ENCODE measurements at regions not wholly inside any gene's neighbourhood (a gene's known extent, or its start where the extent isn't known, plus 50 kb on each side); places are given as distances from the start of the nearest gene placed in this dataset.

DNA sequence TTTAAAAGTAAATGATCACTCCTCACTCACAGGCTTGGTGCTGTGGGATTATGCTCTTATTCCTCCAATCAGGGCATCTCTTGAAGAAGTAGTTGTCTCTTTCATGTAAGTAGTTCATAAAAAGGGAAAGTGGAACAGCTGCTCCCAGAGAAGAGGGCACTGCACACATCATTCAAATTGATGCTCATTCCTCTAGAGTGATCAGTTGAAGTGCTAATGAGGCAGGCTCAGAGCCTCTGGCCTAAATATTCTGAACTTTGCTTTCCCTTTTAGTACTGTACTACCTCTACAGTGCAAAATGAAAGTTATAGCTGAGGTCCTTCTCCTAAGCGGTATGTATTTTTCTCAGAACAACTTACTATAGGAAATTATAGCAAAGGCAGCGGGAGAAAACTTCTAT lies 1453.1 kb downstream of the ARAP2 start:
- Mint-ChIP-seq H3K27ac (no peak overlapping the region), H3K27me3 (no peaks in the 10 kb centered on the region), H3K4me1 (ENCODE audit: low read depth) (no peaks in the 10 kb centered on the region), H3K4me3 (no peak overlapping the region), H3K36me3 (ENCODE audit: low read depth) (no peaks in the 10 kb centered on the region), H3K9me3 (peaks cover 10% of the 10 kb centered on the region)
- intact Hi-C loops (cut with micrococcal nuclease), result no loop called here

DNA sequence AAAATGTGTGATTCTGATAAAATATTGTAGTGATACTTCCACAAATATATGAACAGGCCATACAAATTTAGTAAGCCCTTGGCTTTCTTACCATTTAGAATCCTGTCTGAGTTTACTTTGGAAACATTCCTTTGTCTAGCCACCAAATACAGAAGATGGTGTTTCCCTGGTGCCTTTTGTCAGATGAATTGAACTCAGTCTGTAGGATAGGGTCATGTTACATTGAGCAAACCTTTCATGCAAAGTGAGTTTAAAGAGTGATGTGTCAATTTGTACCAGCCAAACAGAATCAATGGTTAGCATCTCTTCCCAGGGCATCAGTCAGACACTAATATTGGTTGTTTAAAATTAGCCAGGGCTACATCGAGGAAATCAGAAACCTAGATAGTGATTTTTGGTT lies 1443.4 kb downstream of the ARAP2 start:
- Mint-ChIP-seq H3K4me3 (no peak overlapping the region), H3K27ac (no peak overlapping the region), H3K9me3 (peaks cover 32% of the 10 kb centered on the region), H3K27me3 (no peaks in the 10 kb centered on the region), H3K36me3 (ENCODE audit: low read depth) (no peaks in the 10 kb centered on the region), H3K4me1 (ENCODE audit: low read depth) (no peaks in the 10 kb centered on the region)
- intact Hi-C loops (cut with micrococcal nuclease), result no loop called here

DNA sequence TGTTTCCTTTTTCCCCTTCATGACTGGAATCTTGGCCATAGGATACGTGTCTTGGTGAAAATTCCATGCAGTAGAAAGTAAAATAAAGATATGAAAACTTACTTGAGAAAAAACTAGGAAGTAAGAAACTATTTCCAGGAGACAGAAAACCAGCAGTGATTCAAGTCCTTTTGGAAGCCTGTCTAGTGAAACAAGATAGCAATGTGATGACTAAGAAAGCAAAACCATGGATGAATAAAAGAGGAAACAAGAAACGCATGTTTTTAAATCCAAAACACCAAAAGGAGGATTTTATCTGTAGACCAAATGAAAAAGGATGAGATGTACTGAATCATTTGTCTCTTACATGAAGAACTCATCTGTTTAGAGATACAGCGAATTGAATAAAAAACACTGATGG lies 1430.0 kb downstream of the ARAP2 start:
- H3K27ac Mint-ChIP-seq, result no peak overlapping the region
- H3K4me1 Mint-ChIP-seq (ENCODE audit: low read depth), result no peaks in the 10 kb centered on the region
- no peak overlapping the region for H3K4me3 Mint-ChIP-seq
- H3K27me3 Mint-ChIP-seq, result no peaks in the 10 kb centered on the region
- H3K9me3 Mint-ChIP-seq, result peaks cover 18% of the 10 kb centered on the region
- no peaks in the 10 kb centered on the region for H3K36me3 Mint-ChIP-seq (ENCODE audit: low read depth)
- intact Hi-C loops (cut with micrococcal nuclease), result no loop called here

DNA sequence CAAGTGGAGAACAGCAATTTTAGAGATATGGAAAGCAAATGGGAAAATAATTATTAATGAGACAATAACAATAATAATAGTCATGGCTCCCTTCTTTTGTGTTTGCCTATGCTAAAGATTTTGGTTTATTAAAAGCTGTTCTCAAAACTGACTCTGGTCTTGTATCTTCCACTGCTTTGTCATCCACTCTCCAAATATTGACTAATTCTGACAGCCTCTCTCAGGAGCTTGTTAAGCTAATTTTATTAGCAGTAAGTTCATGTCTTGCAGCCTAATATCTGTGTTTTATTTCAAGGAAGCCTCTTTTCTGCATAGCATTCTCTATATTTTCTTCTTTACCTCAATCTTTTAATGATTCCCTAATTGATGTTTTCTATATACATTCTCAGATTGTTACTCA lies 1419.8 kb downstream of the ARAP2 start:
- intact Hi-C loops (cut with micrococcal nuclease), result no loop called here
- no peaks in the 10 kb centered on the region for H3K27me3 Mint-ChIP-seq
- peaks cover 9% of the 10 kb centered on the region for H3K9me3 Mint-ChIP-seq
- H3K27ac Mint-ChIP-seq, result no peak overlapping the region
- no peaks in the 10 kb centered on the region for H3K4me1 Mint-ChIP-seq (ENCODE audit: low read depth)
- H3K36me3 Mint-ChIP-seq (ENCODE audit: low read depth), result no peaks in the 10 kb centered on the region
- no peak overlapping the region for H3K4me3 Mint-ChIP-seq

DNA sequence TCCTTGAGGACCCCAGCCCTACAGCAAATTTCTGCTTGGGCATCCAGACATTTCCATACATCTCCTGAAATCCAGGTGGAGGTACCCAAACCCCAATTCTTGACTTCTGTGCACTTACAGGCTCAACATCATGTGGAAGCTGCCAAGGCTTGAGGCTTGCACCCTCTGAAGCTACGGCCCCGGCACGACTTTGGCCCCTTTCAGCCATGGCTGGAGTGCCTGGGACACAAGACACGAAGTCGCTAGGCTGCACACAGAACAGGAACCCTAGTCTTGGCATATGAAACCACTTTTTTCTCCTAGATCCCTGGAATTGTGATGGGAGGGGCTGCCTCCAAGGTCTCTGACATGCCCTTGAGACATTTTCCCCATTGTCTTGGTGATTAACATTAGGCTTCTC lies 1417.7 kb downstream of the ARAP2 start:
- intact Hi-C loops (cut with micrococcal nuclease), result no loop called here
- no peak overlapping the region for H3K4me3 Mint-ChIP-seq

DNA sequence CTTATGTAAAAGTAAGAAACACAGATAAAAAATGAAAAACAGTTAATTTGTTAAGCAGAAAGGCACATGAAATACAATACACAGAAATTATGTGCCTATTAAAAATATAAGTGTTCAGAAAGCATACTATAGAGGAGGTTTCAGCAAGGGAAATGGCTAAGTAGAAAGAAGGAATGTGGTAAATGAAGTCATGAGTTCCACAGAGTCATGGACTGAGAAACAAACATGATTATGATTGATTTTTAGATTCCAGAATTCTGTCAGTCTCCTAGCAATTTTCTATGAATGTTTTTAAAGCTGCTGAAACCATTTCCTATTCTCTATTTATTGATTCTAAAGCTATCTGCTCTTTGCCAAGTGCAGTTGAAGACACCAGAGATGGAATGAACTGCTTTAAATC lies 1398.4 kb downstream of the ARAP2 start:
- H3K9me3 Mint-ChIP-seq, result no peaks in the 10 kb centered on the region
- H3K4me1 Mint-ChIP-seq (ENCODE audit: low read depth), result no peaks in the 10 kb centered on the region
- no peaks in the 10 kb centered on the region for H3K36me3 Mint-ChIP-seq (ENCODE audit: low read depth)
- no peak overlapping the region for H3K4me3 Mint-ChIP-seq
- intact Hi-C loops (cut with micrococcal nuclease), result no loop called here
- no peak overlapping the region for H3K27ac Mint-ChIP-seq
- H3K27me3 Mint-ChIP-seq, result no peaks in the 10 kb centered on the region

More for the DNA sequence above, 1417.7 kb downstream of the ARAP2 start:
- no peaks in the 10 kb centered on the region for H3K27me3 Mint-ChIP-seq
- peaks cover 9% of the 10 kb centered on the region for H3K9me3 Mint-ChIP-seq
- no peak overlapping the region for H3K27ac Mint-ChIP-seq
- no peaks in the 10 kb centered on the region for H3K4me1 Mint-ChIP-seq (ENCODE audit: low read depth)
- no peaks in the 10 kb centered on the region for H3K36me3 Mint-ChIP-seq (ENCODE audit: low read depth)

DNA sequence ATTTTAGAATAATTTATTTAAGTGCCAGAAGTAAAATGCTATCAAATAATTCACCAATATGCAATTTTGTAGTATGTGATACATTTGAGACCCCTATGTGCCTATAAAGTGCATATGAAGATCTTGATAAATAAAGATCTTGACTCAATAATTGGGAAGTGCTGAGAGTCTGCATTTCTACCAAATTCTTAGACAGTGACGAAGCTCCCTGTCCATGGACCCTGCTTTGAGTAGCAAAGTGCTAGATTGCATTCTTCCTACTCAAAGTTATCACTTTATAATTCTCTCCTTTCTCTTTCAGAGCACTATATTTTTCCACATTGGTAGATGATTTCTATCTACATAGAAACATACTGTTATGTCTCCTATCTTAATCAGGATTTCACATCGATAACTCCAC lies 1393.9 kb downstream of the ARAP2 start:
- no peaks in the 10 kb centered on the region for H3K27me3 Mint-ChIP-seq
- H3K27ac Mint-ChIP-seq, result no peak overlapping the region
- intact Hi-C loops (cut with micrococcal nuclease), result no loop called here
- H3K9me3 Mint-ChIP-seq, result no peaks in the 10 kb centered on the region
- no peaks in the 10 kb centered on the region for H3K4me1 Mint-ChIP-seq (ENCODE audit: low read depth)
- H3K4me3 Mint-ChIP-seq, result no peak overlapping the region
- H3K36me3 Mint-ChIP-seq (ENCODE audit: low read depth), result no peaks in the 10 kb centered on the region

DNA sequence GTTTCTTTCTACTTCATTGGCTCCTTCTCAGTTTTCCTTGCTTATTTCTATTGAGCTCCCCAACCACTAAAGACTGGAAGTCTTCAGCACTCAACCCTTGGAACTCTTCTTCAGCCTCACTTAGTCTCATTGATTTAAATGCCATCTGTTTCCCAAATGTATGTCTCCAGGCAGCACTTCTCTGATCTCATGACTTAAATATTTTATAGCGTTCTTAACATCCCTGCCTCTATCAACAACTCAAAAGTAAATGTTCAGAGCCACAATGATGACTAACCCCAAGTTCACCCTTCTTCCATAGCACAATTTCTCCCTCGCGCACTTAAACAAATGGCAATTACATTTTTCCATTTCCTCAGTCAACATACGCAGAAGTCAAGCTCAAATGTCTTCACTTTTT lies 1393.3 kb downstream of the ARAP2 start:
- H3K9me3 Mint-ChIP-seq, result no peaks in the 10 kb centered on the region
- intact Hi-C loops (cut with micrococcal nuclease), result no loop called here
- H3K36me3 Mint-ChIP-seq (ENCODE audit: low read depth), result no peaks in the 10 kb centered on the region
- H3K27me3 Mint-ChIP-seq, result no peaks in the 10 kb centered on the region
- no peak overlapping the region for H3K27ac Mint-ChIP-seq
- no peaks in the 10 kb centered on the region for H3K4me1 Mint-ChIP-seq (ENCODE audit: low read depth)
- no peak overlapping the region for H3K4me3 Mint-ChIP-seq

DNA sequence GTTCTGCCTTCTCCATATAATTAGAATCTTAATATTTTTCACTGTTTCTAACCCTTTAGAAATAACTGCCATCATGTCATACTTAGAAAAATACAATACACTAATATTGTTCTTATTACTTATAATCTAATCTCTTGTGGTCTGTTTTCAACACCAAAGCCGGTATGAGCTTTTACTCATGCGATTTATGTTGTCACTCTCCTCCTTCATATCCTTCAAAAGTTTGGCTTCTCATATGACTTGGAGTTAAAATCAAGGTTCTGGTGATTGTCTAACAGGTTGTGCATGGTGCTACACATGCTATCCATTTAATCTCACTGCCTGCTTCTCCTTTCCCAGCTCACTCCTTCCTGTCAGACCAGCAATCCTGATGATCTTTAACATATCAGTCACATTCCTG lies 1392.9 kb downstream of the ARAP2 start:
- H3K36me3 Mint-ChIP-seq (ENCODE audit: low read depth), result no peaks in the 10 kb centered on the region
- no peaks in the 10 kb centered on the region for H3K9me3 Mint-ChIP-seq
- no peaks in the 10 kb centered on the region for H3K27me3 Mint-ChIP-seq
- H3K4me1 Mint-ChIP-seq (ENCODE audit: low read depth), result no peaks in the 10 kb centered on the region
- H3K4me3 Mint-ChIP-seq, result no peak overlapping the region
- intact Hi-C loops (cut with micrococcal nuclease), result no loop called here
- no peak overlapping the region for H3K27ac Mint-ChIP-seq

DNA sequence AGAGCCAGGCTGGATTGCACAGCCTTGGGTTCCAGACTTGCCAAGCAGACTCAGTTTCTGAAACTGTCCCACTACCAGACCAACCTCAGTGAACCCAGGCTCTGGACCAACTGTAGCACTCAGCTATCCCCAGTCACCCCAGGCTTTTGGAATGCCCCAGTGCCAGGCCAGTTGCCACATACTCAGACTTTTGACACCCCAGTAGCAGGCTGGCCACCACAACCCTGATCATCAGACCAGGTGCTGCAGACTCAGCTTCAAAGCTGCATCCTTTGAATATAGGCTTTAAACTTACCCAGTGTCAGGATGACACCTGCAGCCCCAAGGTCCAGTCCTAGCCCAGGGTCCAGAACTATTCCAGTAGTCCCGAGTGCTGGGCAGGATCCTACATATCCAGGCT lies 1389.9 kb downstream of the ARAP2 start:
- H3K27ac Mint-ChIP-seq, result no peak overlapping the region
- no peaks in the 10 kb centered on the region for H3K27me3 Mint-ChIP-seq
- no peaks in the 10 kb centered on the region for H3K36me3 Mint-ChIP-seq (ENCODE audit: low read depth)
- intact Hi-C loops (cut with micrococcal nuclease), result no loop called here
- H3K4me3 Mint-ChIP-seq, result no peak overlapping the region
- H3K4me1 Mint-ChIP-seq (ENCODE audit: low read depth), result no peaks in the 10 kb centered on the region
- H3K9me3 Mint-ChIP-seq, result no peaks in the 10 kb centered on the region

DNA sequence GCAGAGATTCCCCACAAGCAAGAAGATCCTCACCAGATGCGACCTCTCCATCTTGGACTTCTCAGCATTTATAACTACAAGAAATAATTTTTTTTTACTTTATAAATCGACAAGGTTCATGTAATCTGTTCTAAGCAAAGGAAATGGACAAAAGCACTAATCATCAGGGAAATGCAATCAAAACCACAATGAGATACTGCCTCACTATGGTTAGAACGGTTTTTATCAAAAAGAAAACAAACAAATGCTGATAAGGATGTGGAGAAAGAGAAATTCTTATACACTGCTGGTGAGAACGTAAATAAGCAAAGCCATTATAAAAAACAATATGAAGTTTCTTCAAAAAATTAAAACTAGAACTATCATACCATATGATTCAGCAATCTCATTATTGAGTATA lies 1382.6 kb downstream of the ARAP2 start:
- no peak overlapping the region for H3K27ac Mint-ChIP-seq
- H3K9me3 Mint-ChIP-seq, result no peaks in the 10 kb centered on the region
- intact Hi-C loops (cut with micrococcal nuclease), result no loop called here
- no peaks in the 10 kb centered on the region for H3K27me3 Mint-ChIP-seq
- H3K4me1 Mint-ChIP-seq (ENCODE audit: low read depth), result no peaks in the 10 kb centered on the region
- no peaks in the 10 kb centered on the region for H3K36me3 Mint-ChIP-seq (ENCODE audit: low read depth)
- no peak overlapping the region for H3K4me3 Mint-ChIP-seq

DNA sequence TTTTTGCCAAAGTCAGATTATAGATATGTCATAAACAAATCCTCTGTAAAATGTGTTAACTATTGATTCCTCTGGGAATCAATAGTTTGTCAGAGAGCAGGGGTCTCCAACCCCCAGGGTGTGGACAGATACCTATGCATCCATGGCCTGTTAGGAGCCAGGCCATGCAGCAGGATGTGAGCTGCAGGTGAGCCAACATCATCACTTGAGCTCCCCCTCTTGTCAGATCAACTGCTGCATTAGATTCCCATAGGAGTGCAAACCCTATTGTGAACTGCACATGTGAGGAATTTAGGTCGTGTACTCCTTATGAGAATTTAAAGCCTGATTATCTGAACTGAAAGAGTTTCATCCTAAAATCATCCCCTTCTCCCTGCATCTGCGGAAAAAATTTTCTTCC lies 1365.4 kb downstream of the ARAP2 start:
- intact Hi-C loops (cut with micrococcal nuclease), result no loop called here
- Mint-ChIP-seq H3K4me1 (ENCODE audit: low read depth) (no peaks in the 10 kb centered on the region), H3K27me3 (no peaks in the 10 kb centered on the region), H3K4me3 (no peak overlapping the region), H3K9me3 (peaks cover 17% of the 10 kb centered on the region), H3K27ac (no peak overlapping the region), H3K36me3 (ENCODE audit: low read depth) (no peaks in the 10 kb centered on the region)

DNA sequence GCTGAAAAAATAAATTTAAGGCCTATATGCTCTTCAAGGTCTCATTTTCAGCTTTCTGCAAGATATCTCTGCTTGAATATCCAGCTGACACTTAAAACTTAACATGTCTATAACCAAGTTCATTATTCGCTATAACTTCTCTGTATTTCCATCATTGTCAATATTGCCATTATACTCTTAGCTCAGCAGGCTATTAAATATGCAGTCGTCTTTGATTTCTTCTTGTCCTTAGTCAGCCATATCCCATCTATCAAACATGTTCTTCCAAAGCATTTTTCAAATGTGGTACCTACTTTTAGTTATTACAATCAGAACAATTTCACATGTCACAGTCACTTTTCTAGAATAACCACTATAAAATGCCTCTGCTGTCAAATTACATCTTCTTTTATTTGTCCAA lies 1364.1 kb downstream of the ARAP2 start:
- Mint-ChIP-seq H3K9me3 (peaks cover 5% of the 10 kb centered on the region), H3K27me3 (no peaks in the 10 kb centered on the region), H3K27ac (no peak overlapping the region), H3K36me3 (ENCODE audit: low read depth) (no peaks in the 10 kb centered on the region), H3K4me3 (no peak overlapping the region), H3K4me1 (ENCODE audit: low read depth) (no peaks in the 10 kb centered on the region)
- intact Hi-C loops (cut with micrococcal nuclease), result no loop called here

DNA sequence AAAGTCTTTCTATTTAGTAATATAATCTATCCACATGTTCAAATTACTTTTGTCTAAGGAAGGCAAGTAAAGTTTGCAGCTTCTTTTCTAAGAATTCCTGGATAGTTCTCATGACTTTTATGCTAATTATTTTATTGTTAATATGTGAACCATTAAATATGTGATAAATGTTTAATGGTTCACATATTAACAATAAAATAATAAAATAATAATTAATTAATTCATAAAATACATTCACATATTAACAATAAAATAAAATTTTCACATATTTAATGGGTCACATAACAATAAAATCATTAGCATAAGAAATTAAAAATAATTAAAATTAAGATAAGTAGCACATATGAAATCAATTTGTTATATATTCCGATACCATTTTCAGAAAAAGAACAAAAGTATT lies 1352.4 kb downstream of the ARAP2 start:
- intact Hi-C loops (cut with micrococcal nuclease), result no loop called here
- no peaks in the 10 kb centered on the region for H3K36me3 Mint-ChIP-seq (ENCODE audit: low read depth)
- no peaks in the 10 kb centered on the region for H3K9me3 Mint-ChIP-seq
- H3K4me3 Mint-ChIP-seq, result no peak overlapping the region
- no peak overlapping the region for H3K27ac Mint-ChIP-seq
- no peaks in the 10 kb centered on the region for H3K27me3 Mint-ChIP-seq
- no peaks in the 10 kb centered on the region for H3K4me1 Mint-ChIP-seq (ENCODE audit: low read depth)

DNA sequence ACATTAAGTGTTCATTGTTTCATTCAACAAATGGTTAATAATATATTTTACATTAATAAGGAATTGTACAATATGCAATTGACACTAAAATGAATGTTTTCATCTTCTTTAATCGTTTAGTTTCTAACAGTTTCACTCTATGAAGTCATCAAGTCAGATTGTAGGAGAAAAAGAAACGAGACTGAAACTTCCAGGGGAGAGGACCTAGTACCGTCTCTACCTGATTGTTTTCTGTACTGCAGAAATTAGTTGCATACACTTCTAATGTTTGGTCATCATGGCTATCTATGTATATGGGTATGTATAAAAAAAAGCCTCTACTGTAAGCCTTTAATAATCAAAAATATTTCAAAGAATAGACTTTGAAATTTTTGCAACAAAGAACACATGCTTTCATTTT lies 1350.9 kb downstream of the ARAP2 start:
- no peak overlapping the region for H3K4me3 Mint-ChIP-seq
- intact Hi-C loops (cut with micrococcal nuclease), result no loop called here
- no peak overlapping the region for H3K27ac Mint-ChIP-seq
- no peaks in the 10 kb centered on the region for H3K27me3 Mint-ChIP-seq
- no peaks in the 10 kb centered on the region for H3K4me1 Mint-ChIP-seq (ENCODE audit: low read depth)
- no peaks in the 10 kb centered on the region for H3K9me3 Mint-ChIP-seq
- no peaks in the 10 kb centered on the region for H3K36me3 Mint-ChIP-seq (ENCODE audit: low read depth)

DNA sequence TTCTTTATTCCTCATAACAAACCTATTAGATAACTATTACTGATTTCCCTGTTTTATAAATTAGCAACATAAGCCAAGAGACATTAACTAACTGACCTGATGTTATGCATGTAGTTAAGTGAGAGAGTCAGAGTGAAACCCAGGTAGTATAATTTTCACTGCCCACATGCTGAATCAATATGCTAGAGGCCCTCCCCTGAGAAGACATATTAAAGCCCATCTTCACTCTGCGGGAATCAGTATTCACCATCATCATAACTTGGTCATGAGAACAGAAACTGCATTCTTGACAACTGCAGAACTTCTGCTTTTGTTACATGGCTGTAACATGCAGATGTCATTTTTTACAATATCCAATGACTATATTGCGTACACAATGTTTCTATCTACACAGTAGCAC lies 1324.3 kb downstream of the ARAP2 start:
- Mint-ChIP-seq H3K36me3 (ENCODE audit: low read depth) (no peaks in the 10 kb centered on the region), H3K9me3 (no peaks in the 10 kb centered on the region), H3K27me3 (no peaks in the 10 kb centered on the region), H3K4me3 (no peak overlapping the region), H3K27ac (no peak overlapping the region), H3K4me1 (ENCODE audit: low read depth) (no peaks in the 10 kb centered on the region)
- intact Hi-C loops (cut with micrococcal nuclease), result no loop called here
